Mucosa of gallbladder (tissue), 1 donor: ENCODE measurements at regions not wholly inside any gene's neighbourhood (a gene's known extent, or its start where the extent isn't known, plus 50 kb on each side); places are given as distances from the start of the nearest gene placed in this dataset.

Experiments
- DNase-seq: peaks from one replicate; pipeline ENCODE4 v3.0.0-alpha.2; 2020; ENCODE audit warnings: low spot score
- donor health status: DM: no; HTN: no; CAD: no.

GRCh38 chr14:71597955-71598660, 334.1 kb upstream of the RGS6 start:
- no peak for DNase-seq

DNA sequence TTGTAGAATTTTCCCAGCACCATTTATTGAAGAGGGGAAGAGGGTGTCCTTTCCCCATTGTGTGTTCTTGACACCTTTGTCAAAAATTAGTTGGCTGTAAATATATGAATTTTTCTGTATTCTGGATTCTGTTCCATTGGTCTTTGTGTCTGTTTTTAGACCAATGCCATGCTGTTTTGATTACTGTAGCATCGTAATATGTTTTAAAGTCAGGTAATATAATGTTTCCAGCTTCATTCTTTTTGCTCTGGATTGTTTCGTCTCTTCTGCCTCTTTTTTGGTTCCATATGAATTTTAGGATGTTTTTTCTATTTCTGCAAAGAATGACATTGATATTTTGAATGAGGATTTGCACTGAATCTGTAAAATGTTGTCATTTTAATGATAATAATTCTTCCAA, 331.9 kb upstream of the RGS6 start:
- DNase-seq: no peak

DNA sequence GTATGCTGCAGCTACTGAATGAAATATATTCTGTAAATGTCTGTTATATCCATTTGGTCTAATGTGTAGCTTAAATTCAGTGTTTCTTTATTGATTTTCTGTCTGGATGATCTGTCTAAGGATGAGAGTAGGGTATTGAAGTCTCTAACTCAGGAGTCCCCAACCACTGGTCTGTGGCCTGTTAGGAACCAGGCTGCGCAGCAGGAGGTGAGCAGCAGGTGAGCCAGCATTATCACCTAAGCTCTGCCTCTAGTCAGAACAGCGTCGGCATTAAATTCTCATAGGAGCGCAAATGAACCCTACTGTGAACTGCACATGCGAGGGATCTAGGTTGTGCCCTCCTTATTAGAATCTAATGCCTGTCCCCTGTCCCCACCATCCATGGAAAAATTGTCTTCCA, 329.7 kb upstream of the RGS6 start:
- DNase-seq: no peak

GRCh38 chr14:71604231-71604630, 328.0 kb upstream of the RGS6 start:
- DNase-seq: no peak

DNA sequence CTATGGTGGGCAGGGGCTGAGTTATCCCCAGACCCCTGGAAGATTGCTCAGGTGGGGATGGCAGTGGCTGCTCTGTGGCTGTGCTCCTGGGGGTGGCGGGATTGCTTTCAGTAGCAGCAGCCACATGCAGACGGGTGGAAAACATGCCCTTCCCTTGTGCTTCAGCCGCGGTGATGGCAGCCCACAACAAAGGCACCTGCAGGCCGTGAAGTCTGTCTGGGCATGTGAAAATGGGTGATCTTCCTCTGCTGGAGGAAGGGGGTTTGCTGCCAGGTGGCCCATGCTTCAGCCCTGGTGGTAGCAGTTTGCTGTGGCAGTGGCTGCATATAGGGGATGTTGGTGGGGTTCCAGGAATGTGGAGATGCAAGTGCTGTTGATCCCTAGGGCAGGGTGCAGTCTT, 326.2 kb upstream of the RGS6 start:
- no peak for DNase-seq

DNA sequence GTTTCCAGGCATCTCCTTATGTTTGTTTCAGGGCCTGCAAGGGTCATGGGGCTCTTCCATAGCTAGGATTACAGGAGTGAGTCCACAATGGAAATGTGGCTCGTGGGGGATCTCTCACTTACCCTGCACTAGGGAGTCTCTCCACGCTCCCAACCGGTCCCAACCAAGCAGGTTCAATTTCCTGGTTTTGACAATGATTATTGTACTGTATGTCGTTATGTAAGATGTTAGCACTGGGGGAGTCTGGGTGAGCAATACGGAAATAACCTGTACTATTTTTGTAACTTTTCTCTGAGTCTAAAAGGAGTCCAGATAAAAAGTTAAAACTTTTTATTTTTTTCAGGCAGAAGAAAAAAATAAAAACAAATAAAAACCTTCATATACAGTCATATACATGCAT, 325.7 kb upstream of the RGS6 start:
- no peak for DNase-seq

DNA sequence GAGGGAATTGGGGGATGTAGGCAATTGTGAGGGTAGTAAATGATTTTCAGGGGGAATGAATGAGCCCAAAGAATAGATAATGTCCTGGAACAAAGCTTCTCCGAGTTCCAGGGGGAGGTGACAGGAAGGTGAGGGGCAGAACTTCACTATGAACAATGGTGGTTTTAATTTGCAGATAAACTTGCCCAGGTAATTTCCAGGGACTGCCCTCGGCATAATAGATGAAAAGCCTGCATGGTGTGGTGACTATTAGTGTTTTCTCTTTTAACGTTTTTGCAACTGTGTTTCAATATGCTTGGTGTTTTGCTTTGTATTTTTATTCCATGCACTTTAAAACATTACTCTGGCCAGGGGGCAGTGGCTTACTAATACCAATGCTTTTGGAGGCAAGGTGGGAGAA, 325.2 kb upstream of the RGS6 start:
- DNase-seq: no peak

- no peak for DNase-seq
These were observed 322.1 kb upstream of the RGS6 start for GRCh38 chr14:71610149-71610548.

DNA sequence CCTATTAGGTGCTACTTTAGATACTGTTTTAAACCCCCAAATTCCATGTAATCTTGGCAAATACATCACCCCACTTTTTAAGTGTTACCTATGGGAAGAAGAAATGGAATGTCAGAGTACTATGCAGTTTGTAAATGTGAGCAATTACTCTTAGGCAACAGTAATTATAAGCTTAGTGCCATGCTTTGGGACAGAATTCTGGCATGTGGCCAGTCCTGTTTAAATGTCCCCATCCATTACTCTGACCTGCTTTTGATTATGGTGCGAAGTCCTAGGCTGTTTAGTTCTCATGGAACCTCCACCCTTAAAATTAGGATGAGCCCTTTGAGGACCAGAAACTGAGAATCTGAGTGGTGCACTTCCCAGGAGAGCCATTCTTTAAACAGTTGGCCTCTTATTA, 321.4 kb upstream of the RGS6 start:
- DNase-seq: no peak

- DNase-seq: no peak
These were observed 319.1 kb upstream of the RGS6 start for GRCh38 chr14:71613168-71613567.

- DNase-seq: no peak
These were observed 316.2 kb upstream of the RGS6 start for GRCh38 chr14:71616013-71616412.

GRCh38 chr14:71618047-71618446, 314.2 kb upstream of the RGS6 start:
- DNase-seq: no peak

DNA sequence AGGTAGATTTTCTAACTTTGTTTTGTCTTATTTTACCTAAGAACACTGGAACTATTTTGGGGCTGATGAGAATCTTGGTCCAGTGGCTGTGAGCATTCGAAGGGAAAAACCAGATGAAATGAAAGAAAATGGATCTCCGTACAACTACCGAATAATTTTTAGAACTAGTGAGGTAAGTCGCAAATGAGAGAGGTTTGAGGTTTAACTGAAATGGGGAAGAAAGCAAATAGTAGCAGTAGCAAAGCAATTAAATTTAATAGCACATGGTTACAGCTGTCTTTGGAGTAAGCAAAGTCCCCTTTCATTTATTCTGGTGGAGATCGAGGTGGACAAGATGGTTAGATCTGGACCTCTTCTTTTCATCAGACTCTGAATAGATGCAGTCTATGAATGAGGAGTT, 313.5 kb upstream of the RGS6 start:
- DNase-seq: no peak

GRCh38 chr14:71619472-71619871, 312.8 kb upstream of the RGS6 start:
- no peak for DNase-seq

DNA sequence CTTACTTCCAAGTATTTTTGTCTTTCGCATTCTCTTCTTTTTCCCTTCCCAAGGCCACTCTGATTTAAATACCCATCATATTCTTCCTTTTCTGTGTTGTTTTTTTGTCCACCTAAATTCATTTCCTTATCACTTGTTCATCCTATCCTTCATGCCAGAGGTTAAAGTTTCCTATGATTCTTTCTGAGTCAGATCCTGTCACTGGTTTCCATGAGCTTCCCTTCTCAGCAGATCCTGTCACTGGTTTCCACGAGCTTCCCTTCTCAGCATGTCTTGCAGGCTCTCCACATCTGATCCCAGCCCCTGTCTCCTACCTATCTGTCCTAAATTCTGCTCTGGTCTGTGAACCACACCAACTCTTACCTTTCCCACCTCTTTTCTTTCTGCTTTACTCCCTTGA, 311.8 kb upstream of the RGS6 start:
- DNase-seq: no peak

- DNase-seq: no peak
These were observed 311.0 kb upstream of the RGS6 start for GRCh38 chr14:71621276-71621675.

- no peak for DNase-seq
These were observed 310.1 kb upstream of the RGS6 start for GRCh38 chr14:71621980-71622605.

GRCh38 chr14:71623939-71624338, 308.3 kb upstream of the RGS6 start:
- DNase-seq: no peak

- no peak for DNase-seq
These were observed 307.1 kb upstream of the RGS6 start for GRCh38 chr14:71625175-71625574.

- no peak for DNase-seq
These were observed 306.1 kb upstream of the RGS6 start for GRCh38 chr14:71625891-71626701.

- no peak for DNase-seq
These were observed 303.8 kb upstream of the RGS6 start for GRCh38 chr14:71628433-71628832.

DNA sequence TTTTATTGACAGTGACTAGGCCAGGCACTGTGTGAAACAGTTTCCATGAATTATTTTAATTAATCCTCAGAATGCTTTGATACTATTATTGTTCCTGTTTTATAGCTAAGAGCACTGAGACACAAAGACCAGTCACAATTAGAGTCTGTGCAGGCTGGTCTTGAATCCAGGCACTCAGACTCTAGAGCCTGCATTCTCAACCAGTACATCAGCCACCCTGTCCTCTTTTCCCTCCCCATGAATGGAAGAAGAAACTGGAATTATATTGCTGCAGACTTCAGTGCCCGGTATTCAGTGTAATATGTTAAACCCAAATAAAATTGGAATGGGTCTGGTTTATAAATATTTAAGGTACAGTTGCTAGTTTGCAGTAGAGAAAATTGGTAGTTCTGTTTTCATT, 303.0 kb upstream of the RGS6 start:
- no peak for DNase-seq
